OCI-LY1 (cell line): ENCODE measurements at regions not wholly inside any gene's neighbourhood (a gene's known extent, or its start where the extent isn't known, plus 50 kb on each side); places are given as distances from the start of the nearest gene placed in this dataset.

Experiments used
- H2AFZ ChIP-seq: fragments of 200-600 bp; sonication (generic), shearing (Covaris generic); 2 replicates; pipeline ENCODE4 v1.6.0; 2014; ENCODE audit warnings: antibody characterized with exemption, mild to moderate bottlenecking, low read length
- H3F3A ChIP-seq: fragments of 200-600 bp; sonication (generic), shearing (Covaris generic); 2 replicates; pipeline ENCODE4 v1.6.0; 2014; ENCODE audit warnings: mild to moderate bottlenecking, antibody characterized with exemption, low read length, moderate library complexity; ENCODE audit not compliant: insufficient read depth
- H3K27ac ChIP-seq: fragments of 200-600 bp; sonication (generic); 2 replicates; pipeline ENCODE4 v1.5.1; 2014; ENCODE audit warnings: low read length, mixed run types, mild to moderate bottlenecking, low read depth; ENCODE audit not compliant: poor library complexity, severe bottlenecking
- H3K27me3 ChIP-seq: fragments of 200-600 bp; sonication (generic); 2 replicates; pipeline ENCODE4 v1.6.0; 2014; ENCODE audit warnings: antibody characterized with exemption, mild to moderate bottlenecking, low read length, moderate library complexity; ENCODE audit not compliant: insufficient read depth
- H3K36me3 ChIP-seq: fragments of 200-600 bp; sonication (generic); 2 replicates; pipeline ENCODE4 v1.6.1; 2014; ENCODE audit warnings: mild to moderate bottlenecking, antibody characterized with exemption, low read length, moderate library complexity, mixed read lengths; ENCODE audit not compliant: insufficient read depth
- H3K4me1 ChIP-seq: fragments of 200-600 bp; sonication (generic); 2 replicates; pipeline ENCODE4 v1.5.1; 2014; ENCODE audit warnings: mild to moderate bottlenecking, low read length, moderate library complexity; ENCODE audit not compliant: insufficient read depth, severe bottlenecking
- H3K4me2 ChIP-seq: fragments of 200-600 bp; sonication (generic), shearing (Covaris generic); 2 replicates; pipeline ENCODE4 v1.6.1; 2014; ENCODE audit warnings: low read length
- H3K4me3 ChIP-seq: fragments of 200-600 bp; sonication (generic); 2 replicates; pipeline ENCODE4 v1.5.1; 2014; ENCODE audit warnings: low read length, low read depth, mild to moderate bottlenecking, mixed read lengths; ENCODE audit not compliant: poor library complexity, severe bottlenecking
- H3K79me2 ChIP-seq: fragments of 200-600 bp; shearing (Covaris generic); 2 replicates; pipeline ENCODE4 v1.6.1; 2016; ENCODE audit warnings: mixed run types, low read length, mixed read lengths; ENCODE audit not compliant: insufficient read depth
- H3K9ac ChIP-seq: fragments of 200-600 bp; sonication (generic), shearing (Covaris generic); 2 replicates; pipeline ENCODE4 v1.6.1; 2014; ENCODE audit warnings: mild to moderate bottlenecking, low read length, mixed read lengths
- H3K9me2 ChIP-seq: fragments of 200-600 bp; sonication (generic), shearing (Covaris generic); 2 replicates; pipeline ENCODE4 v1.6.1; 2014; ENCODE audit warnings: low read depth, mild to moderate bottlenecking, low read length, mixed read lengths
- H3K9me3 ChIP-seq: fragments of 200-600 bp; shearing (Covaris generic); 2 replicates; pipeline ENCODE4 v1.6.1; 2014; ENCODE audit warnings: low read length, mixed read lengths
- H4K20me1 ChIP-seq: fragments of 200-600 bp; sonication (generic), shearing (Covaris generic); 2 replicates; pipeline ENCODE4 v1.6.0; 2016; ENCODE audit warnings: mild to moderate bottlenecking, low read length; ENCODE audit not compliant: insufficient read depth
- EZH2 ChIP-seq: fragments of 200-600 bp; sonication (generic), shearing (Covaris generic); IDR thresholded peaks from 2 replicates; pipeline ENCODE4 v1.8.0; 2017; ENCODE audit warnings: borderline replicate concordance, mixed run types, mild to moderate bottlenecking, antibody characterized with exemption, low read length, moderate library complexity, mixed read lengths
- TF ChIP-seq, protein P1 (sequence below): fragments of 200-600 bp; sonication (generic), shearing (Covaris generic); IDR thresholded peaks from 2 replicates; pipeline ENCODE4 v1.5.1; 2017; ENCODE audit warnings: mild to moderate bottlenecking, antibody characterized with exemption, low read length, moderate library complexity, mixed read lengths

DNA sequence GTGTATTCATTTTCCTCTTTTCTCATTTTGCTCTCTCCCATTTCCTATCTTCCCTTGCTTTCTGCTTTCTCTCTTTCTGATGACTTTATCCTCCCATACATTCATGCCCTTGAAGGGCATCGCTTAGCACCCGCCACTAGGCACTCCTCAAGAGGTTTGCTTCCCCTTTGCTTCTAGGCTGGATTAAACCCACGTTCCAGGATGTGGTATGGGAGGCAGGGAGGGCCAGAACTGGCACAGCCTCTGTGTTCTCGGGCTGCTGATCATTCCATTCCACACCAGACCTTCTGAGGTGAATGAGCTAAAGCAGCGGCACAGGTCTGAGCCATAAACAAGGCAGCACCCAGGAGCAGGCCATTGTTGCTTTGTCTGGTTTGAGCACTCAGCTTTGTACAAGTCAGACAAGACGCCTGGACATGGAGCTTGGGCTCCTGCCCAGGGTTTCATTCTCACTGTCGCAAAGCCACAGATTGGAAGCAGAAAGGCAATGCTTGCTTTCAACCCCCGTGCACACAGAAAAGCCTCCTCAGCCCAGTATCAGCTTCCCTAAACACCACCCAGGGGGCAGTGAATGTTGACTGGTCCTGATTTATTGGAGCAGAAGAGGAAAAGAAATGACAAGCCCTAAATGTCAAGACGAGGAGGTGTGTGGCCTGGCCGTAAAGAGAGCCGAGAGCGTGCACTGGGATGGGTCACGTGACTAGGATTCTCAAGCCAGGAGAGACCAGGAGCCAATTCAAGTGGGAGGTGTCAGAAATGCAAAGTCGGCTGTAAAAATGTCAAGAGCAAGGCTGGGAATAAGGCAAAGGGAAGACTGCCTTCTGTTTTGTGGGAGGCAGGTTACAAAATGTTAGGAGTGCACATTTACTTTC lies 218.0 kb upstream of the SERP2 start:
- H3K27me3 ChIP-seq = no peaks in the 10 kb centered on the region; the same call in 1 of the 2 replicates
- TF ChIP-seq, protein P1, sequence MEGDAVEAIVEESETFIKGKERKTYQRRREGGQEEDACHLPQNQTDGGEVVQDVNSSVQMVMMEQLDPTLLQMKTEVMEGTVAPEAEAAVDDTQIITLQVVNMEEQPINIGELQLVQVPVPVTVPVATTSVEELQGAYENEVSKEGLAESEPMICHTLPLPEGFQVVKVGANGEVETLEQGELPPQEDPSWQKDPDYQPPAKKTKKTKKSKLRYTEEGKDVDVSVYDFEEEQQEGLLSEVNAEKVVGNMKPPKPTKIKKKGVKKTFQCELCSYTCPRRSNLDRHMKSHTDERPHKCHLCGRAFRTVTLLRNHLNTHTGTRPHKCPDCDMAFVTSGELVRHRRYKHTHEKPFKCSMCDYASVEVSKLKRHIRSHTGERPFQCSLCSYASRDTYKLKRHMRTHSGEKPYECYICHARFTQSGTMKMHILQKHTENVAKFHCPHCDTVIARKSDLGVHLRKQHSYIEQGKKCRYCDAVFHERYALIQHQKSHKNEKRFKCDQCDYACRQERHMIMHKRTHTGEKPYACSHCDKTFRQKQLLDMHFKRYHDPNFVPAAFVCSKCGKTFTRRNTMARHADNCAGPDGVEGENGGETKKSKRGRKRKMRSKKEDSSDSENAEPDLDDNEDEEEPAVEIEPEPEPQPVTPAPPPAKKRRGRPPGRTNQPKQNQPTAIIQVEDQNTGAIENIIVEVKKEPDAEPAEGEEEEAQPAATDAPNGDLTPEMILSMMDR = no peak
- TF ChIP-seq EZH2 = no peak

DNA sequence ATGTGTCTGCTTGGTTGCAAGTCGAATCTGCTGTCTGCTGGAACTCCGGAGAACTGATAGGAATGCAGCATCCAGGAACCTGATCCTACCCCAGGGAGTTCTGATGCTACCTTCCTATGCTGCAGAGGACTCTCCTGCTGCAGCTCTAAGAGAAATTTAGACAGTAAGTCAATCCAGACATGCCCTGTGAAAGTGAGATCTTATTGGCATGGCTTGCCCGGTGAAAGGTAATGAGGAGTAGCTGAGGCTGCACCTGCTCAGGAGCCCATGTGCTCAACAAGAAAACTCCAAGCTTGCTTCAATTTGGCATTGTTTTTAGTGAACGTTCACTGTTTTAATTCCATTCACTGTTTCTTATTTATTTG lies 217.3 kb upstream of the SERP2 start:
- no peak overlapping the region for H2AFZ ChIP-seq
- no peaks in the 10 kb centered on the region for H3K79me2 ChIP-seq
- no peak overlapping the region for H3K4me2 ChIP-seq
- H3K27me3 ChIP-seq = no peaks in the 10 kb centered on the region; the same call in 1 of the 2 replicates
- no peaks in the 10 kb centered on the region for H3F3A ChIP-seq
- H3K4me3 ChIP-seq = no peak overlapping the region
- H4K20me1 ChIP-seq = no peaks in the 10 kb centered on the region
- H3K4me1 ChIP-seq = no peaks in the 10 kb centered on the region
- H3K27ac ChIP-seq = no peak overlapping the region
- no peaks in the 10 kb centered on the region for H3K9me3 ChIP-seq
- H3K36me3 ChIP-seq = no peaks in the 10 kb centered on the region
- no peak overlapping the region for H3K9ac ChIP-seq
- no peak for TF ChIP-seq EZH2
- TF ChIP-seq, protein P1 = no peak
- H3K9me2 ChIP-seq = no peaks in the 10 kb centered on the region

More for the DNA sequence above, 218.0 kb upstream of the SERP2 start:
- H3K27ac ChIP-seq = no peak overlapping the region
- H4K20me1 ChIP-seq = no peaks in the 10 kb centered on the region
- H3K4me2 ChIP-seq = no peak overlapping the region
- no peaks in the 10 kb centered on the region for H3K79me2 ChIP-seq
- no peaks in the 10 kb centered on the region for H3K36me3 ChIP-seq
- no peak overlapping the region for H3K9ac ChIP-seq
- H3K4me3 ChIP-seq = no peak overlapping the region
- no peaks in the 10 kb centered on the region for H3K4me1 ChIP-seq
- no peaks in the 10 kb centered on the region for H3F3A ChIP-seq
- H2AFZ ChIP-seq = no peak overlapping the region
- no peaks in the 10 kb centered on the region for H3K9me3 ChIP-seq
- no peaks in the 10 kb centered on the region for H3K9me2 ChIP-seq

DNA sequence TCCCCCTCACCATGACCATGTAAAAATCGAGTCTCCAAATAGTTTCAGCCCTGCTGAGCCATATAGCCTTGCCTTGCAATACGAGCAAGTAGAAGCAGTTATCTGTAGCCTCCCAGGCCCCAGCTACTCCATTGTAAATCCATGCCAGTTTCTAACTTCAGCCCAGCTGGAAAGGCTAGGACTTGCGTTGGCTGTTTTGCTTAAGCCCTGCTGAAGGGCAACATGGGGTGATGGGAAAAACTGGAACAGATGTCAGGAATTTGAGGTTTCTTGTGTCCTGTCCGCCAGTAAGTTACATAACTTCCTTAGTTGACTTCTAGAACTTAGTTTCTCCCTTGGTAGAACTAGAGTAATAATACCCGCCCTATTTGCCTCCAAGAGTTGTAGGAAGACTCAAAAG lies 216.0 kb upstream of the SERP2 start:
- Histone ChIP-seq H3K79me2 (no peaks in the 10 kb centered on the region), H3K27ac (no peak overlapping the region), H3K9me2 (no peaks in the 10 kb centered on the region), H3K9me3 (no peaks in the 10 kb centered on the region), H3K4me2 (no peak overlapping the region), H3K4me3 (no peak overlapping the region), H3F3A (no peaks in the 10 kb centered on the region), H3K36me3 (no peaks in the 10 kb centered on the region), H3K9ac (no peak overlapping the region), H2AFZ (no peak overlapping the region), H3K4me1 (no peaks in the 10 kb centered on the region), H3K27me3 (no peaks in the 10 kb centered on the region; the same call in 1 of the 2 replicates), H4K20me1 (no peaks in the 10 kb centered on the region)
- no peak for TF ChIP-seq EZH2
- TF ChIP-seq, protein P1 = no peak
